C4-2B (cell line): ENCODE measurements at regions not wholly inside any gene's neighbourhood (a gene's known extent, or its start where the extent isn't known, plus 50 kb on each side); places are given as distances from the start of the nearest gene placed in this dataset.

ENCODE experiments used
- H3K27ac ChIP-seq: fragments of 450-650 bp; 2 replicates; pipeline ENCODE4 v1.5.1; 2017
- ZFX ChIP-seq: fragments of 450-650 bp; IDR thresholded peaks from 2 replicates; pipeline ENCODE4 v1.6.1; 2017
- TF ChIP-seq, protein P1 (sequence below): fragments of 450-650 bp; conservative IDR thresholded peaks from 2 replicates; pipeline ENCODE4 v1.5.1; 2017; ENCODE audit warnings: mild to moderate bottlenecking

DNA sequence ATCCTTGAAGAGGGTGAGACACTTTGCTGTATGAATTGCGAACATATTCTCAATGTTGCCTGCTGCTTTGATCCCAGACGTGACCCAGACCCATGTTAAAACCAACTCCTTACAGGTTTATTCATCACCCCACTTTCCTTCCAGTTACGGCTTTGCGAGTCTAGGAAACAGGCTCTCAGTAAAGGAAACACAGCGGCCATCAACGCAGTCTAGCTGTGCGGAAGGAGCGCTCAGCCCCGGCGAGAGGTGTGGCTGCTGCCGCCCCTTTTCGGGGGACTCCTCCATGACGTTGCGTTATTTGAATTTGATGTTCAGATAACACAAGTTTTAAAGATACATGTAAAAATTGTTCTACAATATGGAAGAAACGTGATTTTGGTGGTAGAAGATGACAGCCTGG lies 206.4 kb upstream of the FAT1 start:
- TF ChIP-seq, protein P1, sequence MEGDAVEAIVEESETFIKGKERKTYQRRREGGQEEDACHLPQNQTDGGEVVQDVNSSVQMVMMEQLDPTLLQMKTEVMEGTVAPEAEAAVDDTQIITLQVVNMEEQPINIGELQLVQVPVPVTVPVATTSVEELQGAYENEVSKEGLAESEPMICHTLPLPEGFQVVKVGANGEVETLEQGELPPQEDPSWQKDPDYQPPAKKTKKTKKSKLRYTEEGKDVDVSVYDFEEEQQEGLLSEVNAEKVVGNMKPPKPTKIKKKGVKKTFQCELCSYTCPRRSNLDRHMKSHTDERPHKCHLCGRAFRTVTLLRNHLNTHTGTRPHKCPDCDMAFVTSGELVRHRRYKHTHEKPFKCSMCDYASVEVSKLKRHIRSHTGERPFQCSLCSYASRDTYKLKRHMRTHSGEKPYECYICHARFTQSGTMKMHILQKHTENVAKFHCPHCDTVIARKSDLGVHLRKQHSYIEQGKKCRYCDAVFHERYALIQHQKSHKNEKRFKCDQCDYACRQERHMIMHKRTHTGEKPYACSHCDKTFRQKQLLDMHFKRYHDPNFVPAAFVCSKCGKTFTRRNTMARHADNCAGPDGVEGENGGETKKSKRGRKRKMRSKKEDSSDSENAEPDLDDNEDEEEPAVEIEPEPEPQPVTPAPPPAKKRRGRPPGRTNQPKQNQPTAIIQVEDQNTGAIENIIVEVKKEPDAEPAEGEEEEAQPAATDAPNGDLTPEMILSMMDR = no peak
- no peak for TF ChIP-seq ZFX
- H3K27ac ChIP-seq = no peak overlapping the region

DNA sequence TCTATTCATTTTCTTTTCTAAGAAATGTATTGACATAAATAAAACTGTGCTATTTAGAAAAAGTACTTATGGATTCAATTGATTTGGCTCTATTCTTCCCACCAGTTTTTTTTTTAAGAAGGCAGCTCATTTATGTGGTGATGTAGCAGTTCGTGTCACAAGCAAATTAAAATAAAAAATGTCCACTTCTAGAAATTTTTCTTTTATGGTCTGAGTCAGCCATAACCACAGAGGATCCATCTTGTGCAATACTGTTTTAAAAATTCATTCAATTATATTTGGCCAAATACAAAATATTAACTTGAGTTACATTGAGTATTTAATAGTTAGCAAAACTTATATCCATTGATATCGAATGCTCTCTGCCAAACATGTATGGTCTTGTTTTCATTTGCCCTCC lies 207.9 kb upstream of the FAT1 start:
- no peak for TF ChIP-seq ZFX
- TF ChIP-seq, protein P1 = no peak
- H3K27ac ChIP-seq = no peak overlapping the region

DNA sequence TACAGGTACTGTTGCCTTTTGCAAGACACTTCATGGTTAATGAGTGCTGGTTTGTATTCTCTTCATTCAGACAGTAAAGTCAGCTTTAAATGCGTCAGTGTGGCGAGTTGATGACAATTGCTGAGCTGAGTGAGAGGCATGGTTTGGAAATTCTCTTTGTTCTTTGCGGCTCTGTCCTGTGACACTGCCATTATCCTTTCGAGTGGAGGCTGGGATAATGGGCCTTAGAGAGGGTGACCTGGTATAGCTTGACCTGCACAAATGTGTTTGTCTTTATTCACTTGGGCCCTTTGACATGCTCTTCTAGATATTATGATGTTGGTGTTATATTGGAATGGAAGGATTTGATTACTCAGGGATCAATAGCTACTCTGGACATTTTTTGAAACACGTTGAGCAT lies 208.5 kb upstream of the FAT1 start:
- TF ChIP-seq ZFX = no peak
- TF ChIP-seq, protein P1 = no peak
- no peak overlapping the region for H3K27ac ChIP-seq

DNA sequence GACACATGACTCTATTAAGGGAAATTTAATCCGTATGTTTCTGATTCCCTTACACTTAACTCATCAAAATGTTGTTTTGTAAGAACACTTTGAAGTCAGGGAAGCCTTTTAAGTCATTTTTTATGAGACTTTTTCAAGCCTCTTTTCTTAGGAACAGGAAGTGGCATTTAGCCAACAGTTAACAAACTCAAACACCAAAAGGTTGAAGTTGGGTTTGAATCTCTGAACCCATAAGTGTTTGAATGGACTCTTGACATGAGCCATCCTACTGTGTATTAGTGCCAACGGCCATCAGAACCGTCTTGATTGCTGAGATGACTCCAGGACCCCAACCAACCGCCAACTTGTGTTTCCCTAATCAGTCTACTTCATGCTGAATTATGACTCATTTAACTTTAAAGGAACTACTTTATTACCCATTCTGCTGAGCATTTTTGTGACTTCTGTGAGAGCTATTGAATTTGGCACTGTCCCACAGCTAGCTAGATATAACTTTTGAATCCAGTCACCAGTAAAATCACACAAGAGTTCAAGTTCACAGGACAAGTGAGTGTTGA lies 209.1 kb upstream of the FAT1 start:
- H3K27ac ChIP-seq = no peak overlapping the region
- TF ChIP-seq, protein P1 = no peak
- no peak for TF ChIP-seq ZFX

DNA sequence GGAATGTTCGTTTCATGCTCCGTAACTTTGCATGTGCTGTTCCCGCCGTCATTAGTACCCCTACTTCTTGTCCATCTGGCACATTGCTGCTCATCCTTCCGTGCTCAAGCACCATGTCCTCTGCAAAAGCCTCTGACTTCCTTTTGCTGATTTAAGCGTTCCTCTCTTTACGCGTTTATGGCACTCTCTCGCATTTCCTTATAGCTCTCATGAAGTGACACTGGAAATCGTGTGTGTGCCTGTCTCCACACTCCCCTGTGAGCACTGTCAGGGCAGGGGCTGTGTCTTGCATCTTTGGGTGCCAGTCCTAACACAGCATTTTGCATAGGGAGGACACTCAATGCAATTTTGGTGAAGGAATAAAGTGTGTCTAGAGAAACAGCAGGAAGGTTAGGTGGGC lies 210.6 kb upstream of the FAT1 start:
- no peak overlapping the region for H3K27ac ChIP-seq
- TF ChIP-seq ZFX = no peak
- TF ChIP-seq, protein P1 = no peak

DNA sequence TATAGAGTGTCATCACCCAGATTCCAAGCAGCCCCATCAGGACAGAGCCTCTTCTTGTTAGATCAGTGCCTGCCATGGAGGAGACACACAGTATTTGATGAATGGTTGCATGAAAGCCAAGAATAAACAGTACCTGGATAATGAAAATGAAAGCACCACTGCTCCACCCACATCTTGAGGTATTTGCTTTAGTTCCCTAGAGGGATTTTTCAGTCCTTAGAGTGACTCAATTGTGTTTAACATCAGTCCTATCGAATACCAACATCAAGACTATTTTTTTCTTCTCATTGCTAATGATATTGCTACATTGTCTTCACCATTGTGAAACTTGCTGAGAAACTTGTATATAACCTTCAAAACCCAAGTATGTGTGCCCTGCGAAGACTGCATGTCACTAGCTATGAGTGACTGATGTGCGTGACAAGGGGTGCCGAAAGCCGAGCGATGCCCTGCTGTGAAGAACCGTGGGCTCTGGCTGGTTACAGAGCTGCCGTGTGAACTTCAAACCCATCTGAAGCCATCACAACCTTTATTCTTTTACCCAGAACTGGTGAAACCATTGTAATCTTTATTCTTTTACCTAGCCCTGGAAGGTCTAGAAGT lies 211.3 kb upstream of the FAT1 start:
- no peak overlapping the region for H3K27ac ChIP-seq
- TF ChIP-seq, protein P1 = no peak

DNA sequence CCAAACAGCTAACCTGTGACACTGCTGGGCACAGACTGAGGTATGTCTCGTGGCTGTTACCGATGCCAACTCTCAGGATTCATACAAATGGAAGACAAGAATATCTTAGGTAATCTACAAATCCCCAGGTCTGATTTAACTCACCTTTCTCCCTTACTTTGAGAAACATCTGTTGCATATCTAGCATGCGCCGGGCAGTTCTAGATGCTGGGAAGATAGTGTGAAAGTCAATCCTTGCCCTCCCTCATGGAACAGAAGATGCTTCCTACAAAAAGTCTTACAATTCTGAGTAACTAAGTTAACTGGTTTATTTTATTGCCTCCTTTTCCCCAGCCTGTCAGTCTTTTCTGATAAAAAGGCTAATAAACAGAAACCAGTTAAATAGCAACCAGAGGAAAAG lies 212.2 kb upstream of the FAT1 start:
- TF ChIP-seq, protein P1 = no peak
- TF ChIP-seq ZFX = no peak
- no peak overlapping the region for H3K27ac ChIP-seq
